GM12878 (cell line): ENCODE measurements at regions not wholly inside any gene's neighbourhood (a gene's known extent, or its start where the extent isn't known, plus 50 kb on each side); places are given as distances from the start of the nearest gene placed in this dataset.

Experiments used
- ATAC-seq: fragments of 200-7000 bp; cut with Tn5 transposase; 3 replicates; pipeline ENCODE4 v1.9.1; 2020; ENCODE audit warnings: mild to moderate bottlenecking, moderate library complexity
- BruUV-seq: library from RNA; stranded (reverse); fragments of 400-500 nt; replicated peaks from 2 replicates; lab custom pipeline; 2021; lab: Mats Ljungman, UMichigan
- CTCF ChIA-PET: fragments of 300-600 bp; sonication (Branson Sonifier 250); formaldehyde crosslinking; extraction: SDS; loops from one replicate; lab custom pipeline; 2021; ENCODE audit warnings: inconsistent platforms; lab: Yijun Ruan, JAX
- POLR2A ChIA-PET: fragments of 350-600 bp; formaldehyde crosslinking; extraction: SDS; loops from one replicate; lab custom pipeline; 2021; ENCODE audit warnings: inconsistent platforms; lab: Charles Lee
- RAD21 ChIA-PET: fragments of 300-600 bp; sonication (Branson Sonifier 250); formaldehyde crosslinking; loops from one replicate; lab custom pipeline; 2023; ENCODE audit warnings: antibody characterized with exemption; ENCODE audit not compliant: unreplicated experiment; lab: Charles Lee
- SMC1A ChIA-PET: fragments of 300-600 bp; sonication (Branson Sonifier 250); formaldehyde crosslinking; loops from one replicate; lab custom pipeline; 2023; ENCODE audit not compliant: unreplicated experiment, uncharacterized antibody; lab: Charles Lee
- DNase-seq: peaks from one replicate; pipeline ENCODE4 v3.0.0-alpha.2; 2011; ENCODE audit warnings: low read depth, low spot score
- FAIRE-seq: peaks from 3 replicates; lab custom pipeline; 2011; peaks lifted over from hg19 to GRCh38; lab: Jason Lieb, UNC
- H2AFZ ChIP-seq: 2 replicates; pipeline ENCODE4 v1.6.0; 2011; ENCODE audit warnings: low read depth, low read length, control low read depth; ENCODE audit not compliant: control insufficient read depth
- H3K27ac ChIP-seq: 2 replicates; pipeline ENCODE4 v1.5.1; 2011; ENCODE audit warnings: control low read depth; ENCODE audit not compliant: control insufficient read depth, insufficient read depth
- H3K27me3 ChIP-seq, 2 experiments: replicated peaks in 1 of 2; 2 replicates each; pipeline versions ENCODE4 v1.6.0 to v1.6.1; 2011; ENCODE audit warnings: low read length in 1 of 2; ENCODE audit not compliant: control insufficient read depth in 2 of 2, insufficient read depth in 2 of 2
- H3K36me3 ChIP-seq, 2 experiments: 2 replicates each; pipeline ENCODE4 v1.5.1; 2011; ENCODE audit warnings: low read length in 1 of 2; ENCODE audit not compliant: control insufficient read depth in 2 of 2, insufficient read depth in 2 of 2
- H3K4me1 ChIP-seq: 2 replicates; pipeline ENCODE4 v1.6.1; 2011; ENCODE audit warnings: mild to moderate bottlenecking, low read length, moderate library complexity, mixed read lengths; ENCODE audit not compliant: control insufficient read depth, insufficient read depth
- H3K4me2 ChIP-seq: 2 replicates; pipeline ENCODE4 v1.6.0; 2011; ENCODE audit warnings: control low read depth; ENCODE audit not compliant: control insufficient read depth, insufficient read depth
- H3K4me3 ChIP-seq: fragments of 200-600 bp; sonication (generic); 2 replicates; pipeline ENCODE4 v1.5.1; 2016
- H3K79me2 ChIP-seq: 2 replicates; pipeline ENCODE4 v1.6.0; 2011; ENCODE audit warnings: low read length; ENCODE audit not compliant: control insufficient read depth, insufficient read depth
- H3K9ac ChIP-seq: 2 replicates; pipeline ENCODE4 v1.8.0; 2011; ENCODE audit warnings: low read length, control low read depth, mixed read lengths; ENCODE audit not compliant: control insufficient read depth, insufficient read depth
- H3K9me3 ChIP-seq: replicated peaks from 3 replicates; pipeline ENCODE4 v1.5.1; 2011; ENCODE audit warnings: mild to moderate bottlenecking, low read length; ENCODE audit not compliant: control insufficient read depth, insufficient read depth
- H4K20me1 ChIP-seq: 2 replicates; pipeline ENCODE4 v1.6.0; 2011; ENCODE audit not compliant: control insufficient read depth, insufficient read depth
- ASH2L ChIP-seq: fragments of 300-600, 200-600 bp; sonication (generic); IDR thresholded peaks from 2 replicates; pipeline ENCODE4 v1.6.1; 2017; ENCODE audit warnings: low read depth, mild to moderate bottlenecking, borderline replicate concordance
- DPF2 ChIP-seq: fragments of 450-650 bp; IDR thresholded peaks from 2 replicates; pipeline ENCODE4 v1.6.1; 2017; ENCODE audit warnings: mild to moderate bottlenecking
- FOXM1 ChIP-seq: IDR thresholded peaks from 2 replicates; pipeline ENCODE4 v1.6.1; 2012; ENCODE audit warnings: low read depth, mild to moderate bottlenecking, inconsistent platforms, low read length, moderate library complexity
- GABPA ChIP-seq: IDR thresholded peaks from 2 replicates; pipeline ENCODE4 v1.6.1; 2014; ENCODE audit warnings: antibody characterized with exemption, low read depth, mild to moderate bottlenecking, inconsistent platforms
- HDAC2 ChIP-seq: fragments of 200-600 bp; sonication (generic); IDR thresholded peaks from 2 replicates; pipeline ENCODE4 v1.6.1; 2017
- HDGF ChIP-seq: fragments of 450-650 bp; IDR thresholded peaks from 2 replicates; pipeline ENCODE4 v1.6.1; 2016; ENCODE audit warnings: antibody characterized with exemption
- KDM1A ChIP-seq: fragments of 200-600 bp; sonication (generic); IDR thresholded peaks from 2 replicates; pipeline ENCODE4 v1.6.1; 2016; ENCODE audit warnings: borderline replicate concordance
- NR2C2 ChIP-seq: IDR thresholded peaks from 2 replicates; pipeline ENCODE4 v1.6.1; 2011; ENCODE audit warnings: borderline replicate concordance, low read depth; ENCODE audit not compliant: control insufficient read depth, insufficient read length
- NR2F1 ChIP-seq: fragments of 450-650 bp; conservative IDR thresholded peaks from 2 replicates; pipeline ENCODE4 v1.6.1; 2017; ENCODE audit warnings: mild to moderate bottlenecking
- PAX8 ChIP-seq: fragments of 450-650 bp; IDR thresholded peaks from 2 replicates; pipeline ENCODE4 v1.6.1; 2017; ENCODE audit warnings: mild to moderate bottlenecking, moderate library complexity
- SUPT20H ChIP-seq: IDR thresholded peaks from 2 replicates; pipeline ENCODE4 v1.6.1; 2011; ENCODE audit warnings: low read depth, mild to moderate bottlenecking, low read length, moderate library complexity, borderline replicate concordance; ENCODE audit not compliant: control insufficient read depth
- TCF7 ChIP-seq: IDR thresholded peaks from 2 replicates; pipeline ENCODE4 v1.6.1; 2014; ENCODE audit warnings: antibody characterized with exemption, borderline replicate concordance
- YY1 ChIP-seq: IDR thresholded peaks from 2 replicates; pipeline ENCODE4 v1.6.1; 2011; ENCODE audit warnings: low read depth, mild to moderate bottlenecking, low read length
- ZNF274 ChIP-seq: IDR thresholded peaks from one replicate; pipeline ENCODE4 v1.8.0; 2011; ENCODE audit not compliant: insufficient read length, insufficient read depth
- ZZZ3 ChIP-seq: IDR thresholded peaks from 2 replicates; pipeline ENCODE4 v1.6.1; 2011; ENCODE audit warnings: low read depth; ENCODE audit not compliant: control insufficient read depth, insufficient read length
- WGBS: methylation state at CpG from one replicate; pipeline ENCODE4 v1.1.6; 2016; ENCODE audit warnings: low lambda C conversion rate; ENCODE audit not compliant: insufficient replicate concordance, insufficient coverage; ENCODE audit errors: missing lambda C conversion rate; 5-methylcytosine and 5-hydroxymethylcytosine counted together
- in situ Hi-C: fragments of 300-500 bp; cut with MboI; formaldehyde crosslinking; loops from 9 replicates; pipeline ENCODE4 v1.14.3; 2018; ENCODE audit warnings: mixed read lengths
- intact Hi-C: fragments of 100-400 bp; cut with micrococcal nuclease; formaldehyde crosslinking; loops from one replicate; pipeline ENCODE4 v1.14.2; 2022; ENCODE audit not compliant: unreplicated experiment
- TF ChIP-seq, protein P1 (sequence below): IDR thresholded peaks from 2 replicates; pipeline ENCODE4 v1.6.1; 2011; ENCODE audit warnings: borderline replicate concordance, low read depth, mild to moderate bottlenecking, moderate library complexity, mixed read lengths, low read length; ENCODE audit not compliant: insufficient read depth; ENCODE audit errors: extremely low read length
- TF ChIP-seq, protein P2 (sequence below): IDR thresholded peaks from 2 replicates; pipeline ENCODE4 v1.6.1; 2011; ENCODE audit warnings: borderline replicate concordance, low read depth, mild to moderate bottlenecking, moderate library complexity, low read length; ENCODE audit not compliant: insufficient read depth, poor library complexity, severe bottlenecking

DNA sequence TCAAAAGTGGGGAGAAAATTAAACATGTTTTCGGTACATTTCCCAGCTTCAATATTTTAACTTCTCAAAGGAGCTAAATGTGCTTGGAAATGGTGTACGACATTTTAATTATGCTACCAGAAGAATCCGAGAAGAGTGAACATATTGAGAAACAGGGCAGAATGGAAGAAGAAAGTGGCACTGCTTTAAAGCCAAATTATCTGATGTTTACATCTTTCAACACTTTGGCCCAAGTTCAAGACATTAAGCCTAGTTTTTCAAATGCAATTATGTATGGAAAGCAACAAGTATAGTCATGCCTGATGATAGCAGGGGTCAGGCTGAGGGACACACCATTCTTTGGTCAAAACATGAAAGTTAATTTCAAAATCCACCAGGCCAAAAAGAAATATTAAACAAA lies 577.9 kb upstream of the ZFP42 start (continued):
- TF ChIP-seq TCF7 (no peak), HDGF (no peak)

DNA sequence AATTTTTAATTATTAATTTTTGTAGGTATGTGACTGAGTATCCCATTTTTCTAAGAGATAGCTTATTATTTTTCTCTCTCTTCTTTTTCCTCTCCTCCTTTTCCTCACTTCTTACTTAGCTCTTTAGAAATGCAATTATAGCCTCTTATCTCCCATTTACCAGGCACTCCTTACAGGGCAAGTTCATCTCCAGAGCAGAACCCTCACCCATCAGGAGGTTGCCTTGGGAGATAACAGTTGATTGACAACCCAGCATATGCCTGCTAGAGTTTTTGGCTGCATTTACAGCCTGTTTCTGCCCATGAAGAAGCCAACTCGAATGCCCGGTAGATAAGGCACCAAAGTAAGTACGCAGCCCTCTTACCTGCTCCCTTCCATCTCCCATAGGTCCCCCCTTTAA lies 572.9 kb upstream of the ZFP42 start:
- 29% methylated on average over 3 of the region's 3 CpGs for WGBS
- ChIA-PET CTCF (interaction anchor here (0.9 kb wide), 1 partner anchor 429 kb away, joined by 3 read pairs; no protein-coding TSS in a partner anchor), SMC1A (no interaction called here), RAD21 (no interaction called here), POLR2A (no interaction called here)
- Histone ChIP-seq H2AFZ (no peak overlapping the region), H3K4me2 (no peak overlapping the region), H3K4me3 (no peak overlapping the region), H3K9ac (no peak overlapping the region), H3K36me3 (no peaks in the 10 kb centered on the region), H4K20me1 (no peaks in the 10 kb centered on the region), H3K4me1 (no peaks in the 10 kb centered on the region), H3K79me2 (no peaks in the 10 kb centered on the region), H3K9me3 (no peaks in the 10 kb centered on the region; the same call in 2 of the 3 replicates), H3K27ac (no peak overlapping the region), H3K27me3 (no peaks in the 10 kb centered on the region)
- ATAC-seq (no peak), DNase-seq (no peak), FAIRE-seq (no peak)
- intact Hi-C loops (no loop called here), in situ Hi-C loops (no loop called here)
- TF ChIP-seq SUPT20H (no peak), HDAC2 (no peak), ASH2L (no peak), ZZZ3 (no peak), DPF2 (no peak), YY1 (no peak), KDM1A (no peak), ZNF274 (no peak), NR2C2 (no peak), PAX8 (no peak), NR2F1 (no peak), GABPA (no peak), FOXM1 (no peak)
- TF ChIP-seq, protein P1, sequence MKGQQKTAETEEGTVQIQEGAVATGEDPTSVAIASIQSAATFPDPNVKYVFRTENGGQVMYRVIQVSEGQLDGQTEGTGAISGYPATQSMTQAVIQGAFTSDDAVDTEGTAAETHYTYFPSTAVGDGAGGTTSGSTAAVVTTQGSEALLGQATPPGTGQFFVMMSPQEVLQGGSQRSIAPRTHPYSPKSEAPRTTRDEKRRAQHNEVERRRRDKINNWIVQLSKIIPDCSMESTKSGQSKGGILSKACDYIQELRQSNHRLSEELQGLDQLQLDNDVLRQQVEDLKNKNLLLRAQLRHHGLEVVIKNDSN = no peak
- TF ChIP-seq, protein P2, sequence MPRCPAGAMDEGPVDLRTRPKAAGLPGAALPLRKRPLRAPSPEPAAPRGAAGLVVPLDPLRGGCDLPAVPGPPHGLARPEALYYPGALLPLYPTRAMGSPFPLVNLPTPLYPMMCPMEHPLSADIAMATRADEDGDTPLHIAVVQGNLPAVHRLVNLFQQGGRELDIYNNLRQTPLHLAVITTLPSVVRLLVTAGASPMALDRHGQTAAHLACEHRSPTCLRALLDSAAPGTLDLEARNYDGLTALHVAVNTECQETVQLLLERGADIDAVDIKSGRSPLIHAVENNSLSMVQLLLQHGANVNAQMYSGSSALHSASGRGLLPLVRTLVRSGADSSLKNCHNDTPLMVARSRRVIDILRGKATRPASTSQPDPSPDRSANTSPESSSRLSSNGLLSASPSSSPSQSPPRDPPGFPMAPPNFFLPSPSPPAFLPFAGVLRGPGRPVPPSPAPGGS = no peak
- no TSS peak for BruUV-seq
